Fibroblast of peridontal ligament (primary cell): ENCODE measurements at regions not wholly inside any gene's neighbourhood (a gene's known extent, or its start where the extent isn't known, plus 50 kb on each side); places are given as distances from the start of the nearest gene placed in this dataset.

Source experiments
- DNase-seq: peaks from one replicate; pipeline ENCODE4 v3.0.0-alpha.2; 2010; ENCODE audit errors: extremely low read depth

DNA sequence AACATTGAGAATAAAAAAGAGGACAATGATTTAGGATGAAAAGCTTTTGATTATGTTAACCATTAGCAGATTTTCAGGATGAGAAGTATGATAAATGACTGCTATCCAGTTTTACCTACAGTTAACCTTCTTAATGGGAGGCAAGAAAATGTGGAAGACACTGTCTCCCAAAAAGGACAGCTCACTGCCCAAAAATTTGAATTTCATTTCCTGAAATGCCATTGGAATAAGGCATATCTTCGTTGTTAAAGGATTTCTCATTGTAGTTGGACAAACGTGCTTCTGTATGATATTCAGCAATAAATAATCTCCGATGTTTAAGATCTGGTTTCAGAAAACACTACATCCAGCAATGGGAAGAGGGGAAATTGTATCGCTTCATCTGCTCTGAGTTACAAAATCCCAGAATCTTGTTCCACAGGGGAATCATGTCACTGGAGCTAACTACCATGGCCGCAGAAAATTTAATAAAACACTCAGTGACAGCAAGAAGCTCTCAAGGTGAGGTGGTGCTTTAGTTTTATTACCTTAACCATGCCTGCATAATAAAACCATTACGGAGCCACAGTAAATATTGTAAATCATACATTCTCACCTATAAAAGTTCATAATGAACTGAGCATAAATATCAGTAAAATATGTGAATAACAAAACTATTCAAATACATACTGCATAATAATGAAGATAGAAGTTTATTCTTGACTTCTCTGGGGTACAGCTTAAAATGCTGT lies 552.3 kb downstream of the PCDH7 start:
- no peak for DNase-seq

DNA sequence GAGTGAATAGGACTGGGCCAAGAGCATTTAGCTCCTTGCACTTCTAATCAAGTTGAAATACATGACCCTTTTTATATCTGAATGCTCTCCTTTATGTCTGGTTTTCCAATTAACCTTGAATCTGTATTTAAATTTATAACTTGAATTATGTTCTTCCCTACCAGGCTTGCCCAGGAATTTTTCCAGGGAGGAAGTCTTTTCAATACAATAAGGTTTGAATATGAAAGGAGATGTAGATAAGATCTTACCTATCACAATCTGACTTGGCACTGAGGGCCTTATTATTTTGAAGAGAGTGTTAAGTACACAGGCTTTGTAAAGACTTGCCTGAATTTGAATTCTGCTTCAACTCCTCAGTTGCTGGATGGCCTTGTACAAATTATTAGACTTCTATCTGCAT lies 555.7 kb downstream of the PCDH7 start:
- no peak for DNase-seq

GRCh38 chr4:31283679-31284078 lies 563.5 kb downstream of the PCDH7 start:
- DNase-seq = no peak

- DNase-seq = no peak
Observed at GRCh38 chr4:31290836-31291235, 570.7 kb downstream of the PCDH7 start.

GRCh38 chr4:31291238-31291637 lies 571.1 kb downstream of the PCDH7 start:
- no peak for DNase-seq

GRCh38 chr4:31294655-31295480 lies 574.7 kb downstream of the PCDH7 start:
- no peak for DNase-seq

DNA sequence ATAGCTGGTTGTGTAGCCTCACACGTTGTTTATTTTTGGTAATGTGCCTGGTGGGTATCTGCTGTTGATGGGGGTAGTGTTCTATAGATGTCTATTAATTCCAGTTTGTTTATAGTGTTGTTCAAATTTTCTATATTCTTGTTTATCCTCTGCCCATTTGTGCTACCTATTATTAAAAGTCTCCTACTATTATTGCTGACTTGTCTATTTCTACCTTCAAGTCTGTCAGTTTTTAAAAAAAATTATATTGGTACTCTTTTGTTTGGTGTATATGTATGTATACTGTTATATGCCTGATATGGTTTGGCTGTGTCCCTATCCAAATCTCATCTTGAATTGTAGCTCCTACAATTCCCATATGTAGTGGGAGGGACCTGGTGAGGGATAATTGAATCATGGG lies 578.6 kb downstream of the PCDH7 start:
- no peak for DNase-seq

DNA sequence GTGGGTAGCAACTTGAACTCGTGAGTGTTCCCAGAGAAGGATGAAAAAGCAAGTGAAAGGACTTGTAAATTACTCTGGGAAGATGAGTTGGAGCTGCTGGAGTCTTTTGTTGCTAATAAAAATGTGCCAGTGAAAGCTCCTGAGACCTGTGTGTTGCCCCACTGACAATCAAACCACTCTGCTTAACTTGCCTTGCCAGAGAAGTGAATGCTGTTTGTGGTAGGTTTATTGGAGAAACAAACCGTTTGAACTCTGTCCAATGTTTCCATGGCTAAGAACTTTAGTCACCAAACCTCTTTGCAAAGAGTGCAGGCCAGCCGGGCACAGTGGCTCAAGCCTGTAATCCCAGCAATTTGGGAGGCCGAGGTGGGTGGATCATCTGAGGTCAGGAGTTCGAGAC lies 586.9 kb downstream of the PCDH7 start:
- no peak for DNase-seq

DNA sequence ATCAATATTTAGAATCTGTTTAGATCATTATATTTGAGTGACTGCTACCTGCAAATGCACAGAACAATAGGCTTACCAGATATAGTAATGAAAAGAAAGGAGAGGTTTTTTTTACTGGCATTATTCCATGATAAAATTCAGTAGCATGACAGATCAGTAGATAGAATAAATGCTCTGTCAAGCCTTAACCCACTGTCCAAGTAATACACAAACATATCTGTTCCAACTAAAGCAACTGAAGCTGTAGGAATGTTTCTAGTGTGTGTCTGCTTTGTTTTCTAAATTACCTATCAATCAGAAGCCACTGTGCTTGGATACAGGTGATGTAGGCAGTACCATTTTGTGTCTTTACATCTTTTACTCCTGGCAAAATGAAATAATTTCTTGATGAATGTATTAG lies 604.6 kb downstream of the PCDH7 start:
- DNase-seq = no peak

- no peak for DNase-seq
Observed at GRCh38 chr4:31325300-31325699, 605.1 kb downstream of the PCDH7 start.

- no peak for DNase-seq
Observed at GRCh38 chr4:31327031-31327430, 606.9 kb downstream of the PCDH7 start.

GRCh38 chr4:31328932-31329331 lies 608.8 kb downstream of the PCDH7 start:
- DNase-seq = no peak

- no peak for DNase-seq
Observed at GRCh38 chr4:31334086-31334910, 614.1 kb downstream of the PCDH7 start.

GRCh38 chr4:31338000-31338399 lies 617.8 kb downstream of the PCDH7 start:
- DNase-seq = no peak

- DNase-seq = no peak
Observed at GRCh38 chr4:31341601-31342359, 621.6 kb downstream of the PCDH7 start.

GRCh38 chr4:31343061-31343460 lies 622.9 kb downstream of the PCDH7 start:
- DNase-seq = no peak

- no peak for DNase-seq
Observed at GRCh38 chr4:31349907-31350306, 629.7 kb downstream of the PCDH7 start.

GRCh38 chr4:31351695-31352094 lies 631.5 kb downstream of the PCDH7 start:
- DNase-seq = no peak

DNA sequence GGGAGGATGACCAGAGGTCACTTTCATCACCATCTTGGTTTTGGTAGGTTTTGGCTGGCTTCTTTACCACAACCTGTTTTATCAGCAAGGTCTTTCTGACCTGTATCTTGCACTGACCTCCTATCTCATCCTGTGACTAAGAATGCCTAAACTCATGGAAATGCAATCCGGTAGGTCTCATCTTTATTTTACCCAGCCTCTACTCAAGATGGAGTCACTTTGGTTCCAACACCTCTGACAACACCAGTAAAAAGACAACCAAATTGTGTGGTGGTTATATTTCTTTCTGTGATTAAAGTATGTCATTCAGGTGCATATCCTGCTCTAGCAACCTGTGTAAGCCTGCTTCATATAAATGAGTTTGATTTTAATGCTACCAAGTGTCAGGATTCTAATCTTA lies 636.7 kb downstream of the PCDH7 start:
- no peak for DNase-seq

GRCh38 chr4:31360786-31361185 lies 640.6 kb downstream of the PCDH7 start:
- peak; percentile 4 for DNase-seq

- no peak for DNase-seq
Observed at GRCh38 chr4:31362756-31363155, 642.6 kb downstream of the PCDH7 start.
